GM23338 (cell line): ENCODE measurements at regions not wholly inside any gene's neighbourhood (a gene's known extent, or its start where the extent isn't known, plus 50 kb on each side); places are given as distances from the start of the nearest gene placed in this dataset.

Source experiments
- ATAC-seq: fragments of 200-7000 bp; cut with Tn5 transposase; 3 replicates; pipeline ENCODE4 v1.9.1; 2020
- DNase-seq: peaks from one replicate; pipeline ENCODE4 v3.0.0-alpha.2; 2015; ENCODE audit warnings: low spot score
- H2AFZ ChIP-seq: fragments of 200-600 bp; sonication (generic); 2 replicates; pipeline ENCODE4 v1.8.0; 2016; ENCODE audit warnings: antibody characterized with exemption, mild to moderate bottlenecking, moderate library complexity
- H3F3A ChIP-seq: fragments of 200-600 bp; sonication (generic); replicated peaks from 2 replicates; pipeline ENCODE4 v1.8.0; 2017; ENCODE audit warnings: antibody characterized with exemption, mixed run types, low read depth
- H3K27ac ChIP-seq: fragments of 200-600 bp; sonication (generic); 2 replicates; pipeline ENCODE4 v1.6.1; 2016; ENCODE audit warnings: low read depth
- H3K27me3 ChIP-seq: fragments of 200-600 bp; sonication (generic); 2 replicates; pipeline ENCODE4 v1.8.0; 2016; ENCODE audit warnings: mild to moderate bottlenecking, mixed run types, moderate library complexity; ENCODE audit not compliant: insufficient read depth
- H3K36me3 ChIP-seq: fragments of 200-600 bp; sonication (generic); 2 replicates; pipeline ENCODE4 v1.8.0; 2016; ENCODE audit warnings: mild to moderate bottlenecking; ENCODE audit not compliant: insufficient read depth
- H3K4me1 ChIP-seq: fragments of 200-600 bp; sonication (generic); 2 replicates; pipeline ENCODE4 v1.8.0; 2016; ENCODE audit warnings: mild to moderate bottlenecking, moderate library complexity; ENCODE audit not compliant: insufficient read depth
- H3K4me2 ChIP-seq: fragments of 200-600 bp; sonication (generic); 2 replicates; pipeline ENCODE4 v1.7.1; 2017; ENCODE audit warnings: mixed run types
- H3K4me3 ChIP-seq: fragments of 200-600 bp; sonication (generic); 2 replicates; pipeline ENCODE4 v1.6.1; 2016; ENCODE audit warnings: mixed run types
- H3K79me2 ChIP-seq: fragments of 200-600 bp; sonication (generic); replicated peaks from 2 replicates; pipeline ENCODE4 v1.8.0; 2017; ENCODE audit warnings: mild to moderate bottlenecking; ENCODE audit not compliant: insufficient read depth
- H3K9me2 ChIP-seq: fragments of 200-600 bp; sonication (generic); 2 replicates; pipeline ENCODE4 v1.8.0; 2017; ENCODE audit not compliant: insufficient read depth
- H4K20me1 ChIP-seq: fragments of 200-600 bp; sonication (generic); replicated peaks from 2 replicates; pipeline ENCODE4 v1.8.0; 2017; ENCODE audit warnings: mild to moderate bottlenecking; ENCODE audit not compliant: insufficient read depth
- H3K27ac Mint-ChIP-seq: 2 replicates; pipeline ENCODE4 v1.8.0; 2020; ENCODE audit warnings: inconsistent platforms, mild to moderate bottlenecking, moderate library complexity, mixed read lengths
- H3K27me3 Mint-ChIP-seq: 3 replicates; pipeline ENCODE4 v1.8.0; 2022; ENCODE audit warnings: low read depth, mild to moderate bottlenecking, moderate library complexity, mixed read lengths, inconsistent platforms; ENCODE audit not compliant: insufficient read depth, poor library complexity
- H3K36me3 Mint-ChIP-seq: 3 replicates; pipeline ENCODE4 v1.8.0; 2021; ENCODE audit warnings: low read depth, mild to moderate bottlenecking, inconsistent platforms, moderate library complexity, mixed read lengths
- H3K4me1 Mint-ChIP-seq: 3 replicates; pipeline ENCODE4 v1.8.0; 2020; ENCODE audit warnings: mild to moderate bottlenecking, inconsistent platforms, mixed read lengths
- H3K4me3 Mint-ChIP-seq: 3 replicates; pipeline ENCODE4 v1.8.0; 2021; ENCODE audit warnings: moderate library complexity, mild to moderate bottlenecking, inconsistent platforms, mixed read lengths
- H3K9me3 Mint-ChIP-seq: 3 replicates; pipeline ENCODE4 v1.8.0; 2020; ENCODE audit warnings: moderate library complexity, mild to moderate bottlenecking, inconsistent platforms, mixed read lengths
- CREB1 ChIP-seq: fragments of 250-450 bp; sonication (Bioruptor Pico); IDR thresholded peaks from 2 replicates; pipeline ENCODE4 v1.5.0; 2020; ENCODE audit warnings: low read depth, mild to moderate bottlenecking, moderate library complexity
- EZH2 ChIP-seq: fragments of 200-600 bp; sonication (generic); IDR thresholded peaks from one replicate; pipeline ENCODE4 v1.8.0; 2017; ENCODE audit warnings: antibody characterized with exemption, mild to moderate bottlenecking, low read depth; ENCODE audit not compliant: unreplicated experiment
- EZH2phosphoT487 ChIP-seq: fragments of 200-600 bp; sonication (generic); IDR thresholded peaks from one replicate; pipeline ENCODE4 v1.8.1; 2018; ENCODE audit warnings: antibody characterized with exemption; ENCODE audit not compliant: unreplicated experiment
- JUNB ChIP-seq: IDR thresholded peaks from one replicate; pipeline ENCODE4 v1.6.1; 2016; ENCODE audit warnings: antibody characterized with exemption; ENCODE audit not compliant: unreplicated experiment
- NANOG ChIP-seq: IDR thresholded peaks from 2 replicates; pipeline ENCODE4 v1.6.1; 2016; ENCODE audit warnings: antibody characterized with exemption, borderline replicate concordance
- POLR2AphosphoS5 ChIP-seq: IDR thresholded peaks from 2 replicates; pipeline ENCODE4 v1.6.1; 2016; ENCODE audit warnings: antibody characterized with exemption, low read depth
- STAT1 ChIP-seq: IDR thresholded peaks from one replicate; pipeline ENCODE4 v1.6.1; 2016; ENCODE audit warnings: antibody characterized with exemption; ENCODE audit not compliant: unreplicated experiment
- ZNF114 ChIP-seq: fragments of 250-450 bp; sonication (Bioruptor Pico); IDR thresholded peaks from 2 replicates; pipeline ENCODE4 v1.5.0; 2020; ENCODE audit warnings: mild to moderate bottlenecking, moderate library complexity
- ZNF331 ChIP-seq: fragments of 250-450 bp; sonication (Bioruptor Pico); IDR thresholded peaks from 2 replicates; pipeline ENCODE4 v1.5.0; 2020; ENCODE audit warnings: low read depth, mild to moderate bottlenecking, moderate library complexity
- TF ChIP-seq, protein P1 (sequence below): fragments of 250-450 bp; sonication (Bioruptor Pico); IDR thresholded peaks from 2 replicates; pipeline ENCODE4 v1.5.0; 2020; ENCODE audit warnings: mild to moderate bottlenecking, moderate library complexity
- TF ChIP-seq, protein P2 (sequence below): IDR thresholded peaks from 2 replicates; pipeline ENCODE4 v1.6.1; 2016; ENCODE audit warnings: antibody characterized with exemption
- TF ChIP-seq, protein P3 (sequence below): IDR thresholded peaks from one replicate; pipeline ENCODE4 v1.6.1; 2018; ENCODE audit warnings: antibody characterized with exemption; ENCODE audit not compliant: unreplicated experiment
- TF ChIP-seq, protein P4 (sequence below), 2 experiments: fragments of 200-600 bp in 1 of 2; sonication (generic) in 1 of 2; conservative IDR thresholded peaks; 2 replicates each; pipeline versions ENCODE4 v1.5.1 to v1.6.1; 2016 to 2017; ENCODE audit warnings: antibody characterized with exemption in 2 of 2, low read depth in 2 of 2, mild to moderate bottlenecking in 2 of 2, moderate library complexity in 1 of 2

DNA sequence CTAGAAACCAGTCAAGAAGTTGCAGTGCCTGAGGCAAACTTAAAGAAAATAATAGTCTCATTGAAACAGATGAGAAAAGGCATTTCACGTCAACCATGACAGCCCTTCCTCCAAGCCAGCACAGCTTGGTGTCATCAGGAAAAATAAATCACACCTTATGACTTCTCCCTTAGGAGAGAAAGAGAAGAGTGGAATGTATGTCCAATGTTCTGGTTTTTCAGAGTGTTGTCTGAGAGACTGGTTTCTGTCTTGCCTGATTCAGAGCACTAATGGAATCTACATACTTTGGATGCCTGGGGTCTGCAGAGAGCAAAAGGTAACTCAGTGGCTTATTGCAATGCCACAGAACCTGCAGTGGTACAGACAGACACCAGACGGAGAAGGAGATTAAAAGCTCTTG, 105.5 kb upstream of the PDE4D start:
- DNase-seq, result peak; percentile 10

More for the DNA sequence above, 105.5 kb upstream of the PDE4D start:
- Mint-ChIP-seq H3K27ac (no peak overlapping the region), H3K4me1 (peaks cover 7% of the 10 kb centered on the region; the same call in 2 of the 3 replicates), H3K4me3 (no peak overlapping the region), H3K9me3 (peaks cover 4% of the 10 kb centered on the region; the same call in 1 of the 3 replicates), H3K36me3 (0 out of 3 replicates have a peak, but pooled peaks cover 3% of the 10 kb centered on the region), H3K27me3 (no peaks in the 10 kb centered on the region)
- Histone ChIP-seq H4K20me1 (no peaks in the 10 kb centered on the region), H3K27me3 (no peaks in the 10 kb centered on the region), H3K27ac (no peak overlapping the region), H3K36me3 (no peaks in the 10 kb centered on the region), H3K4me1 (no peaks in the 10 kb centered on the region), H3K9me2 (no peaks in the 10 kb centered on the region), H3K4me2 (no peak overlapping the region), H3F3A (no peaks in the 10 kb centered on the region), H3K79me2 (no peaks in the 10 kb centered on the region), H3K4me3 (no peak overlapping the region), H2AFZ (no peak overlapping the region)
- no peak for ATAC-seq
- TF ChIP-seq EZH2 (no peak), NANOG (no peak), POLR2AphosphoS5 (no peak), EZH2phosphoT487 (no peak), STAT1 (no peak), ZNF114 (CRISPR knock-in tag) (no peak), JUNB (no peak), CREB1 (CRISPR knock-in tag) (no peak), ZNF331 (CRISPR knock-in tag) (no peak)
- TF ChIP-seq, protein P1, sequence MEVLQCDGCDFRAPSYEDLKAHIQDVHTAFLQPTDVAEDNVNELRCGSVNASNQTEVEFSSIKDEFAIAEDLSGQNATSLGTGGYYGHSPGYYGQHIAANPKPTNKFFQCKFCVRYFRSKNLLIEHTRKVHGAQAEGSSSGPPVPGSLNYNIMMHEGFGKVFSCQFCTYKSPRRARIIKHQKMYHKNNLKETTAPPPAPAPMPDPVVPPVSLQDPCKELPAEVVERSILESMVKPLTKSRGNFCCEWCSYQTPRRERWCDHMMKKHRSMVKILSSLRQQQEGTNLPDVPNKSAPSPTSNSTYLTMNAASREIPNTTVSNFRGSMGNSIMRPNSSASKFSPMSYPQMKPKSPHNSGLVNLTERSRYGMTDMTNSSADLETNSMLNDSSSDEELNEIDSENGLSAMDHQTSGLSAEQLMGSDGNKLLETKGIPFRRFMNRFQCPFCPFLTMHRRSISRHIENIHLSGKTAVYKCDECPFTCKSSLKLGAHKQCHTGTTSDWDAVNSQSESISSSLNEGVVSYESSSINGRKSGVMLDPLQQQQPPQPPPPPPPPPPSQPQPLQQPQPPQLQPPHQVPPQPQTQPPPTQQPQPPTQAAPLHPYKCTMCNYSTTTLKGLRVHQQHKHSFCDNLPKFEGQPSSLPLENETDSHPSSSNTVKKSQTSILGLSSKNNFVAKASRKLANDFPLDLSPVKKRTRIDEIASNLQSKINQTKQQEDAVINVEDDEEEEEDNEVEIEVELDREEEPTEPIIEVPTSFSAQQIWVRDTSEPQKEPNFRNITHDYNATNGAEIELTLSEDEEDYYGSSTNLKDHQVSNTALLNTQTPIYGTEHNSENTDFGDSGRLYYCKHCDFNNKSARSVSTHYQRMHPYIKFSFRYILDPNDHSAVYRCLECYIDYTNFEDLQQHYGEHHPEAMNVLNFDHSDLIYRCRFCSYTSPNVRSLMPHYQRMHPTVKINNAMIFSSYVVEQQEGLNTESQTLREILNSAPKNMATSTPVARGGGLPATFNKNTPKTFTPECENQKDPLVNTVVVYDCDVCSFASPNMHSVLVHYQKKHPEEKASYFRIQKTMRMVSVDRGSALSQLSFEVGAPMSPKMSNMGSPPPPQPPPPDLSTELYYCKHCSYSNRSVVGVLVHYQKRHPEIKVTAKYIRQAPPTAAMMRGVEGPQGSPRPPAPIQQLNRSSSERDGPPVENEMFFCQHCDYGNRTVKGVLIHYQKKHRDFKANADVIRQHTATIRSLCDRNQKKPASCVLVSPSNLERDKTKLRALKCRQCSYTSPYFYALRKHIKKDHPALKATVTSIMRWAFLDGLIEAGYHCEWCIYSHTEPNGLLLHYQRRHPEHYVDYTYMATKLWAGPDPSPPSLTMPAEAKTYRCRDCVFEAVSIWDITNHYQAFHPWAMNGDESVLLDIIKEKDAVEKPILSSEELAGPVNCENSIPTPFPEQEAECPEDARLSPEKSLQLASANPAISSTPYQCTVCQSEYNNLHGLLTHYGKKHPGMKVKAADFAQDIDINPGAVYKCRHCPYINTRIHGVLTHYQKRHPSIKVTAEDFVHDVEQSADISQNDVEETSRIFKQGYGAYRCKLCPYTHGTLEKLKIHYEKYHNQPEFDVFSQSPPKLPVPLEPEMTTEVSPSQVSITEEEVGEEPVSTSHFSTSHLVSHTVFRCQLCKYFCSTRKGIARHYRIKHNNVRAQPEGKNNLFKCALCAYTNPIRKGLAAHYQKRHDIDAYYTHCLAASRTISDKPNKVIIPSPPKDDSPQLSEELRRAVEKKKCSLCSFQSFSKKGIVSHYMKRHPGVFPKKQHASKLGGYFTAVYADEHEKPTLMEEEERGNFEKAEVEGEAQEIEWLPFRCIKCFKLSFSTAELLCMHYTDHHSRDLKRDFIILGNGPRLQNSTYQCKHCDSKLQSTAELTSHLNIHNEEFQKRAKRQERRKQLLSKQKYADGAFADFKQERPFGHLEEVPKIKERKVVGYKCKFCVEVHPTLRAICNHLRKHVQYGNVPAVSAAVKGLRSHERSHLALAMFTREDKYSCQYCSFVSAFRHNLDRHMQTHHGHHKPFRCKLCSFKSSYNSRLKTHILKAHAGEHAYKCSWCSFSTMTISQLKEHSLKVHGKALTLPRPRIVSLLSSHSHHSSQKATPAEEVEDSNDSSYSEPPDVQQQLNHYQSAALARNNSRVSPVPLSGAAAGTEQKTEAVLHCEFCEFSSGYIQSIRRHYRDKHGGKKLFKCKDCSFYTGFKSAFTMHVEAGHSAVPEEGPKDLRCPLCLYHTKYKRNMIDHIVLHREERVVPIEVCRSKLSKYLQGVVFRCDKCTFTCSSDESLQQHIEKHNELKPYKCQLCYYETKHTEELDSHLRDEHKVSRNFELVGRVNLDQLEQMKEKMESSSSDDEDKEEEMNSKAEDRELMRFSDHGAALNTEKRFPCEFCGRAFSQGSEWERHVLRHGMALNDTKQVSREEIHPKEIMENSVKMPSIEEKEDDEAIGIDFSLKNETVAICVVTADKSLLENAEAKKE (CRISPR knock-in tag), result no peak
- TF ChIP-seq, protein P2, sequence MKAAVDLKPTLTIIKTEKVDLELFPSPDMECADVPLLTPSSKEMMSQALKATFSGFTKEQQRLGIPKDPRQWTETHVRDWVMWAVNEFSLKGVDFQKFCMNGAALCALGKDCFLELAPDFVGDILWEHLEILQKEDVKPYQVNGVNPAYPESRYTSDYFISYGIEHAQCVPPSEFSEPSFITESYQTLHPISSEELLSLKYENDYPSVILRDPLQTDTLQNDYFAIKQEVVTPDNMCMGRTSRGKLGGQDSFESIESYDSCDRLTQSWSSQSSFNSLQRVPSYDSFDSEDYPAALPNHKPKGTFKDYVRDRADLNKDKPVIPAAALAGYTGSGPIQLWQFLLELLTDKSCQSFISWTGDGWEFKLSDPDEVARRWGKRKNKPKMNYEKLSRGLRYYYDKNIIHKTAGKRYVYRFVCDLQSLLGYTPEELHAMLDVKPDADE, result no peak
- TF ChIP-seq, protein P3, sequence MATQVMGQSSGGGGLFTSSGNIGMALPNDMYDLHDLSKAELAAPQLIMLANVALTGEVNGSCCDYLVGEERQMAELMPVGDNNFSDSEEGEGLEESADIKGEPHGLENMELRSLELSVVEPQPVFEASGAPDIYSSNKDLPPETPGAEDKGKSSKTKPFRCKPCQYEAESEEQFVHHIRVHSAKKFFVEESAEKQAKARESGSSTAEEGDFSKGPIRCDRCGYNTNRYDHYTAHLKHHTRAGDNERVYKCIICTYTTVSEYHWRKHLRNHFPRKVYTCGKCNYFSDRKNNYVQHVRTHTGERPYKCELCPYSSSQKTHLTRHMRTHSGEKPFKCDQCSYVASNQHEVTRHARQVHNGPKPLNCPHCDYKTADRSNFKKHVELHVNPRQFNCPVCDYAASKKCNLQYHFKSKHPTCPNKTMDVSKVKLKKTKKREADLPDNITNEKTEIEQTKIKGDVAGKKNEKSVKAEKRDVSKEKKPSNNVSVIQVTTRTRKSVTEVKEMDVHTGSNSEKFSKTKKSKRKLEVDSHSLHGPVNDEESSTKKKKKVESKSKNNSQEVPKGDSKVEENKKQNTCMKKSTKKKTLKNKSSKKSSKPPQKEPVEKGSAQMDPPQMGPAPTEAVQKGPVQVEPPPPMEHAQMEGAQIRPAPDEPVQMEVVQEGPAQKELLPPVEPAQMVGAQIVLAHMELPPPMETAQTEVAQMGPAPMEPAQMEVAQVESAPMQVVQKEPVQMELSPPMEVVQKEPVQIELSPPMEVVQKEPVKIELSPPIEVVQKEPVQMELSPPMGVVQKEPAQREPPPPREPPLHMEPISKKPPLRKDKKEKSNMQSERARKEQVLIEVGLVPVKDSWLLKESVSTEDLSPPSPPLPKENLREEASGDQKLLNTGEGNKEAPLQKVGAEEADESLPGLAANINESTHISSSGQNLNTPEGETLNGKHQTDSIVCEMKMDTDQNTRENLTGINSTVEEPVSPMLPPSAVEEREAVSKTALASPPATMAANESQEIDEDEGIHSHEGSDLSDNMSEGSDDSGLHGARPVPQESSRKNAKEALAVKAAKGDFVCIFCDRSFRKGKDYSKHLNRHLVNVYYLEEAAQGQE, result no peak
- TF ChIP-seq, protein P4, sequence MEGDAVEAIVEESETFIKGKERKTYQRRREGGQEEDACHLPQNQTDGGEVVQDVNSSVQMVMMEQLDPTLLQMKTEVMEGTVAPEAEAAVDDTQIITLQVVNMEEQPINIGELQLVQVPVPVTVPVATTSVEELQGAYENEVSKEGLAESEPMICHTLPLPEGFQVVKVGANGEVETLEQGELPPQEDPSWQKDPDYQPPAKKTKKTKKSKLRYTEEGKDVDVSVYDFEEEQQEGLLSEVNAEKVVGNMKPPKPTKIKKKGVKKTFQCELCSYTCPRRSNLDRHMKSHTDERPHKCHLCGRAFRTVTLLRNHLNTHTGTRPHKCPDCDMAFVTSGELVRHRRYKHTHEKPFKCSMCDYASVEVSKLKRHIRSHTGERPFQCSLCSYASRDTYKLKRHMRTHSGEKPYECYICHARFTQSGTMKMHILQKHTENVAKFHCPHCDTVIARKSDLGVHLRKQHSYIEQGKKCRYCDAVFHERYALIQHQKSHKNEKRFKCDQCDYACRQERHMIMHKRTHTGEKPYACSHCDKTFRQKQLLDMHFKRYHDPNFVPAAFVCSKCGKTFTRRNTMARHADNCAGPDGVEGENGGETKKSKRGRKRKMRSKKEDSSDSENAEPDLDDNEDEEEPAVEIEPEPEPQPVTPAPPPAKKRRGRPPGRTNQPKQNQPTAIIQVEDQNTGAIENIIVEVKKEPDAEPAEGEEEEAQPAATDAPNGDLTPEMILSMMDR (conservative IDR thresholded peaks at IDR 0.05; ENCODE audit: low read depth in 2 of 2), result no peak
